Activated T-helper 1 cell treated with anti-CD3 and anti-CD28 coated beads, Interleukin-12 subunit alpha, Interleukin-12 subunit beta, Interleukin-2, Interleukin-4 antibody, amounts not matched to agents 30 ng/mL and 10 ng/mL and 1 ng/mL, durations not matched to agents 14 hours and 24 hours and 36 hours (primary cell): ENCODE measurements at regions not wholly inside any gene's neighbourhood (a gene's known extent, or its start where the extent isn't known, plus 50 kb on each side); places are given as distances from the start of the nearest gene placed in this dataset.

Experiments
- DNase-seq: peaks from one replicate; pipeline ENCODE4 v3.0.0; 2021; ENCODE audit warnings: low spot score
- H3K27ac Mint-ChIP-seq: one replicate; pipeline ENCODE4 v1.8.0; 2021; ENCODE audit warnings: mild to moderate bottlenecking, mixed read lengths
- H3K27me3 Mint-ChIP-seq: one replicate; pipeline ENCODE4 v1.8.0; 2022; ENCODE audit warnings: mild to moderate bottlenecking, moderate library complexity, mixed read lengths; ENCODE audit not compliant: insufficient read depth
- H3K36me3 Mint-ChIP-seq: one replicate; pipeline ENCODE4 v1.8.0; 2021; ENCODE audit warnings: low read depth, mixed read lengths
- H3K4me1 Mint-ChIP-seq: one replicate; pipeline ENCODE4 v1.8.0; 2021; ENCODE audit warnings: low read depth, mixed read lengths
- H3K4me3 Mint-ChIP-seq: one replicate; pipeline ENCODE4 v1.8.0; 2021; ENCODE audit warnings: mild to moderate bottlenecking, moderate library complexity, mixed read lengths
- H3K9me3 Mint-ChIP-seq: one replicate; pipeline ENCODE4 v1.8.0; 2021; ENCODE audit warnings: mixed read lengths
- intact Hi-C: fragments of 100-400 bp; cut with micrococcal nuclease; formaldehyde crosslinking; loops from one replicate; pipeline ENCODE4 v1.15.1; 2024

DNA sequence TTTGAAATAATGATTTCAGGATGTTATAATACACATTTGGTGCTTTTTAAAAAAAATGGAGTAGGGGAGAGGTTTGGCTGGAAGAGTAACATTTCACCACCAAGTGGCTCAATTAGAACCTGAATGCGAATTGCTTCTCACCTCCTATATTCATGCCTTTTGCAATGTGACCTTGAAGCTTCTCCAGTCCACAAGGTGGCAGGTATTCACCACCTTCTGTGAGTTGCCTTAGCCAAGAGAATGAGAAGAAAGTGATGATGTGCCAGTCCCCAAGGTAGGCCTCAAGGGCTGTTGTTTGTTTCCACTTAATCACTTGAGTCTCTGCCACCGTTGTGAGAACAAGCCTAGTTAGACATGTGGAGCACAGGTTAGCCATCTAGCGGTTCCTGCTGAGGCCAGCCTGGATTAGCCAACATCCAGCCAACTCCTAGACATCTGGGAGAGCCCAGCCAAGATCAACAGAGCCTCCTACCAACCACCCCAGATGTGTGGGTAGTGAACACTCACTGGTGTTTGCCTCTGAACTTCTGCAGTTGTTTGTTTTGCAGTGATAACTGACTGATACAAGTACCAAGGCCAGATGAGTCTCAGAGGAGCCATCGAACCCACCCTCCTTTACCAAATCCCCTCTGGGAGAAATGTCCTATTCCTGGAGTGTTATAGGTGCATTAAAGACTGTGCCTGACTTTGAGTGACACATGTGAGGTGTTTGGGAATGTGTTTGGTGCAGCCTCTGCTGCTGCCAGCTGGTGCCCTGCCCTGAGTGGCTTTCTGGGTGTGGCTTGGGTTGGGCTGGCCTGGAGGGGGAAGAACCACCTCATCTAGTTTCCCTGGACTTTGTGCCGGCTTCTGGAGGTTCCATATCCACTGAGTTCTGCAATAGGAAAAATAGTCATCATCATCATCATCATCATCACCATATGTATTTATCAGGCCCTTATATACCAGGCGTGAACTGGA is 132.5 kb upstream of the RFLNA start:
- no peaks in the 10 kb centered on the region for H3K4me1 Mint-ChIP-seq
- DNase-seq: no peak
- H3K4me3 Mint-ChIP-seq: no peak overlapping the region
- H3K36me3 Mint-ChIP-seq: no peaks in the 10 kb centered on the region
- H3K27ac Mint-ChIP-seq: no peak overlapping the region
- intact Hi-C loops: loop anchor here (1.0 to 5.0 kb wide), 2 partner anchors 159 to 605 kb away; no protein-coding TSS in a partner anchor
- peaks cover 1% of the 10 kb centered on the region for H3K27me3 Mint-ChIP-seq
- H3K9me3 Mint-ChIP-seq: peaks cover 9% of the 10 kb centered on the region

DNA sequence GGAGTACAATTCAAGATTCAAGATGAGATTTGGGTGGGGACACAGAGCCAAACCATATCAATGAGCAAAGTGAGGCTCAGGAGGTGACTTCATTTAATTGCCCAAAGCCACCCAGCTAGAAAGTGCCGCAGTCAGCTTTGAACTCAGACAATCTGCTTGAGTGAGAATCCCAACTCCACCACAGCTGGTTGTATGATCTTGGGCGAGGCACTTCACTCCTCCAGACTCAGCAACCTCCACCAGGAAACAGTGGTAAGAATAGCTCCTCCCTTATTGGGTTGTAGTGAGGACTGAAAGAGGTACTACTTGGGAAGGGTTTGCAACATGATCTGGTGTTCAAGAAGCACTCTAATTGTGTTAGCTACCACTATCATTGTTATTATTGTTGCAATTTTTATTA is 129.2 kb upstream of the RFLNA start:
- H3K27ac Mint-ChIP-seq: no peak overlapping the region
- intact Hi-C loops: no loop called here

DNA sequence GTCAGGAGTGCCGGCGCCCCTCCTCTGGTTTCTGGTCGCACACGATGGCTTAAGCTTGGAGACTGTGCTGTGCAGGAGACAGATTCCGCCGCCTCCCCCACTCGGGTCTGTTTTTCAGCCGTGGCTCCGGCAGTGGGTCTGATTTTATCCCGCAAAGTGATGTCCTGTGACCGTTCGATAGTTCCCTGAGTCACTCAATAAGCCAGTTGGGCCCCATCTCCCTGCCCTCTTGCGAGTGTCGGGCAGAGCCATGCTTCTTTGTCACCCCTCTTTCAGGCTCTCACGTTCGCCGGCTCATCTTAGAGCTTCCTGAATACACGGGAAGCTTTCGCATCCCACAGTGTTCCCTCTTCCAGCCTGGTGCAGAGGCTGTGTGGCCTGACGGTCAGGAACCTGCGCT is 127.8 kb upstream of the RFLNA start:
- Mint-ChIP-seq H3K4me3 (no peak overlapping the region), H3K36me3 (no peaks in the 10 kb centered on the region), H3K27me3 (no peaks in the 10 kb centered on the region), H3K27ac (no peak overlapping the region), H3K9me3 (peaks cover 9% of the 10 kb centered on the region), H3K4me1 (no peaks in the 10 kb centered on the region)
- DNase-seq: no peak
- intact Hi-C loops: no loop called here

More for the DNA sequence above, 129.2 kb upstream of the RFLNA start:
- Mint-ChIP-seq H3K27me3 (no peaks in the 10 kb centered on the region), H3K4me1 (no peaks in the 10 kb centered on the region), H3K4me3 (no peak overlapping the region), H3K36me3 (no peaks in the 10 kb centered on the region), H3K9me3 (peaks cover 9% of the 10 kb centered on the region)
- no peak for DNase-seq

DNA sequence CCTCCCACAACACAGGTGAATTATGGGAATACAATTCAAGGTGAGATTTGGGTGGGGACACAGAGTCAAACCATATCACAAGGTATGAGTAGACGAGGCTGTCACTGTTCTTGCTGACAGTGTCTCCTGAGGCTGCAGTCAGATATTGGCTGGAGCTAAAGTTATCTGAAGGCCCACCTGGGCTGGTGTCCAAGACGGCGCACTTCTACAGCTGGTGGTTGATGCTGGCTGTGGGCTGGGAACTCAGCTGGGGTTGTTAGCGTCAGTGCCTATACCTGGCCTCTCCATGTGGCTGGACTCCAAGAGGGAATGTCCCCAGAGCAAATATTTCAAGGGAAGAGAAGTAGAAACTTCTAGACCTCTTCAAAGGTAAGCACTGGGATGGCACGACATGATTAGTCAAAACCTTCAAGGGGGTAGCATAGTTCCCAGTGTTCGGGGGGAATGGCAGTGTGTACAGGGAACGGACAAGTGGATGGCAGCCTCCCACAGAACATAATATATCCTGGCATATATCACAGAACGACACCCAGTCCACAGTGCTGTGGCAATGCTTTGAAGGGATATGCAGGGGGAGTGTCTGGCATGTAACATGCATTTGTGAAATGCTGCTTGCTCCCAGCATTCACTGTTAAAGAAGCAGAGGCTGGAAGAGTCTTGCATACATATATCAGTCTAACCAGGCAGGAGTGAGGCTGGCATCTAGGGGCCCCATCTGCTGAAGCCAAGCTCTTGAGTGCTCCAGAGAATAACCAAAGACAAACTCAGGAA is 126.7 kb upstream of the RFLNA start:
- peaks cover 9% of the 10 kb centered on the region for H3K9me3 Mint-ChIP-seq
- DNase-seq: no peak
- no peaks in the 10 kb centered on the region for H3K27me3 Mint-ChIP-seq
- H3K36me3 Mint-ChIP-seq: no peaks in the 10 kb centered on the region
- no peaks in the 10 kb centered on the region for H3K4me1 Mint-ChIP-seq
- no peak overlapping the region for H3K27ac Mint-ChIP-seq
- no peak overlapping the region for H3K4me3 Mint-ChIP-seq
- intact Hi-C loops: no loop called here

DNA sequence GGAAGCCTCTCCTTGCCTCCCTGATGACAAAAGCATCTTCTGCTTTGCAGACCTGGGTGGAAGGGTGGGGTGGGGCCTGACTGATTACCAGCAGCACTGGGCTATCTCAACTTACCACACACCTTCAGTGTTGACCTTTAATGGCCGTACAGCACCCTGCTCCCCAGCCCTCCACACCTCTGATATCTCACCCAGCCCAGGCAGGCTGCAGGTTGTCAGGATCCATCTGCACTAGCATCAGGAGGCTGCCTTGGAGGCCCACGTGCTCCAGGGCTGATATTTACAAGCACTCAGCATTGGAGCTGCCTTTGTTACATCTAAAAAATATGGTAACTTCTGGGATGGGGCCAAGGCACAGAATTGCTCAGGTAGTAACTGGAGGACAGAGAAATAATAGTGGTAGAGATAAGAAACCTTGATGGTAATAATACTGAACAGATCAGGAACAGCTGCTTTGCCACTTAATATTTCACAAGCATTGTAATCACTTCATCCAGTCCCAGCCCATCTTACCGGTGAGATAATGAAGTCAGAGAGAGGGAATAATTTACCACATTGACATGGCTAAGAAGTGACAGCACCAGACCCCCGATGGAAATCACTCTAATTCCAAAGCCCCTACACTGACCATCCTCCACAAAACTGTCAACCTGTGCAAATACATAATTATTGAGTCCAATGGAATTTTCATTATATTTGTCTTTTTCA is 125.2 kb upstream of the RFLNA start:
- intact Hi-C loops: no loop called here
- no peak overlapping the region for H3K27ac Mint-ChIP-seq
- no peak overlapping the region for H3K4me3 Mint-ChIP-seq
- DNase-seq: no peak
- no peaks in the 10 kb centered on the region for H3K36me3 Mint-ChIP-seq
- peaks cover 5% of the 10 kb centered on the region for H3K9me3 Mint-ChIP-seq
- no peaks in the 10 kb centered on the region for H3K4me1 Mint-ChIP-seq
- no peaks in the 10 kb centered on the region for H3K27me3 Mint-ChIP-seq

DNA sequence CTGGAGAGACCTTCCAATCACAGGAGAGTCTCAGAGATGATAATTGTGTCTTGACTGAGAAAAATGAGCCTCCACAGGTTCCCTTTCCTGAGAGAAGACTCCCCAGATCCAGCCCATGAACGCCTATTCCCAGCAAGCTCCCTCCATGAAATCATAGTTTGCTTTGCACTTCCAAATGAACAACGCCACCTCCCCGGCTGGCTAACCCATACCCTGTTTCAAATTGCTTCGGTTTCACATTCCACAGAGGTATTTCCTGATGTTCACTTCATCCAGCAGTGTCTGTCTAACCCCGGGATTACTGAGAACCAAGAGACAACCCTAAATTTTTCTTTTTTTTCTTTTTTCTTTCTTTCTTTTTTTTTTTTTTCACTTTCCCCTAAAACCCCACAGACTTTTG is 124.1 kb upstream of the RFLNA start:
- H3K4me1 Mint-ChIP-seq: no peaks in the 10 kb centered on the region
- intact Hi-C loops: no loop called here
- H3K27me3 Mint-ChIP-seq: no peaks in the 10 kb centered on the region
- no peak overlapping the region for H3K4me3 Mint-ChIP-seq
- no peaks in the 10 kb centered on the region for H3K36me3 Mint-ChIP-seq
- no peak overlapping the region for H3K27ac Mint-ChIP-seq
- no peak for DNase-seq
- H3K9me3 Mint-ChIP-seq: no peaks in the 10 kb centered on the region

DNA sequence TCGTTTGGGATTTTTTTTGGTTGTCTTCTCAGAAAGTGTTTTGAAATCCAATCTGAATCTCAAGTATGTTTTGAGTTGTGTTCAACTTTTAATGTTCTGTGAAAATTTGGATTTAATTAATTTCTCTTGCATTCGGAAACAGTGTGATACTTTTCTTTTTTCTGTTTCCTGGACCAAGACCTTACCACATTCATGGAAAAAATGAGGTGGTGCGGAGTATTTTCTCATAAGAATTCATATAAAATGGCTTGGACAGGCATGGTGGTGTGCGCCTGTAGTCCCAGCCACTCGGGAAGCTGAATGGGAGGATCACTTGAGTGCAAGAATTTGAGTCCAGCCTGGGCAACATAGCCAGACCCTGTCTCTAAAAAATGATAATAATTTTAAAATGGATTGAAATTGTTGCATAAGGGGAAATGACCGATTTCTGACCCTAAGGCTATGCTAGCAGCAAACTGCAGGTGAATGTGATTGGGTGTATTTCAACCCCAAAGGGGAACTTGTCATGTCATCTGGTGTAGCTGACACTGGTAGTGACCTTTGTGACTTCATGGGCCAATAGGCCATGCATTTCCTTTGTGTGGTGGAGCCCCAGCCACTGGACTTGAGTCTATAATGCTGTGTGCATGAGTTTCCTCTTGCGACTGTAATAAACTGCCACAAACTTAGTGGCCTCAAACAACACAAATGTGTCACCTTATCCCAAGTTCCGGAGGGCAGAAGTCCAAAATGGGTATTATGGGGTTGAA is 123.5 kb upstream of the RFLNA start:
- intact Hi-C loops: no loop called here
- no peak overlapping the region for H3K4me3 Mint-ChIP-seq
- H3K4me1 Mint-ChIP-seq: no peaks in the 10 kb centered on the region
- peaks cover 1% of the 10 kb centered on the region for H3K27me3 Mint-ChIP-seq
- no peak overlapping the region for H3K27ac Mint-ChIP-seq
- H3K36me3 Mint-ChIP-seq: no peaks in the 10 kb centered on the region
- no peaks in the 10 kb centered on the region for H3K9me3 Mint-ChIP-seq
- DNase-seq: no peak

DNA sequence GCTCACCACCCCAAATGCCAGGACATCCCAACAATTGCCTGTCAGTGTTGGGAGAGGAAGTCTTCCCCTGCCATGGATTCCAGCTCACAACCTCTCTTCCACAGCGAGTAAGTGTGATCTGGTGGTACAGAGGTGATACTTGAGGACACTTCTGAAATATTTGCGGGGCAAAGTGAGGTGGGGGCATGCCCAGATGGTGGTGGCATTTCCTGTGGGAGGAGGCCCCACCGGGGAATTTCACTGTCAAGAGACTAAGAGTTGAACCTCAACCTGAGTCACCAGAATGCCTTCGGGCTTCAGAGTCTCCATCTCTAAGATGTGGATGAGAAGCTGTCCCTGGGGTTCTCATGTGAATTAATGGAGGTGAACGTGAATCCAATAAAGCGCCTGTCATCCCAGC is 122.3 kb upstream of the RFLNA start:
- intact Hi-C loops: no loop called here
- Mint-ChIP-seq H3K4me3 (no peak overlapping the region), H3K4me1 (no peaks in the 10 kb centered on the region), H3K27ac (no peak overlapping the region), H3K27me3 (peaks cover 1% of the 10 kb centered on the region), H3K36me3 (no peaks in the 10 kb centered on the region), H3K9me3 (no peaks in the 10 kb centered on the region)
- DNase-seq: no peak

DNA sequence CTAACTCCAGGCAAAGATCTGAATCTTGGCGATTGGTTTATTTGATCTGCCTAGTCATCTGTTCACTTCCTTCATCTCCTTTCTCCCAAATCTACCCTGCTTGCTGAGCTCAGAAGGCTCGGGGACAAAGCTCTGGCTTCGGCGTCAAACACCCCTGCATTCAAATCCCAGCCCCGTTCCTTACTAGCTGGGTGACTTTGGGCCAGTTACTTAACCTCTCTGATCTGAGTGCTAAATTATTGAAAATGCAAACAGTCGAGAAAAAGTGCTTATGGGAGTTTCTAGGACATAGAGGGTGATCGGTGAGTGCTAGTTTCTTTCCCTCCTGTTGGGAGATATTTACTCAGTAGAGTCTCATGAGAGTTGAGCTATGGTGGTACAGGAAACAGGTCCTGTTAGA is 121.2 kb upstream of the RFLNA start:
- Mint-ChIP-seq H3K27me3 (peaks cover 1% of the 10 kb centered on the region), H3K9me3 (no peaks in the 10 kb centered on the region), H3K4me1 (no peaks in the 10 kb centered on the region), H3K36me3 (no peaks in the 10 kb centered on the region), H3K27ac (no peak overlapping the region), H3K4me3 (no peak overlapping the region)
- intact Hi-C loops: no loop called here
- no peak for DNase-seq

DNA sequence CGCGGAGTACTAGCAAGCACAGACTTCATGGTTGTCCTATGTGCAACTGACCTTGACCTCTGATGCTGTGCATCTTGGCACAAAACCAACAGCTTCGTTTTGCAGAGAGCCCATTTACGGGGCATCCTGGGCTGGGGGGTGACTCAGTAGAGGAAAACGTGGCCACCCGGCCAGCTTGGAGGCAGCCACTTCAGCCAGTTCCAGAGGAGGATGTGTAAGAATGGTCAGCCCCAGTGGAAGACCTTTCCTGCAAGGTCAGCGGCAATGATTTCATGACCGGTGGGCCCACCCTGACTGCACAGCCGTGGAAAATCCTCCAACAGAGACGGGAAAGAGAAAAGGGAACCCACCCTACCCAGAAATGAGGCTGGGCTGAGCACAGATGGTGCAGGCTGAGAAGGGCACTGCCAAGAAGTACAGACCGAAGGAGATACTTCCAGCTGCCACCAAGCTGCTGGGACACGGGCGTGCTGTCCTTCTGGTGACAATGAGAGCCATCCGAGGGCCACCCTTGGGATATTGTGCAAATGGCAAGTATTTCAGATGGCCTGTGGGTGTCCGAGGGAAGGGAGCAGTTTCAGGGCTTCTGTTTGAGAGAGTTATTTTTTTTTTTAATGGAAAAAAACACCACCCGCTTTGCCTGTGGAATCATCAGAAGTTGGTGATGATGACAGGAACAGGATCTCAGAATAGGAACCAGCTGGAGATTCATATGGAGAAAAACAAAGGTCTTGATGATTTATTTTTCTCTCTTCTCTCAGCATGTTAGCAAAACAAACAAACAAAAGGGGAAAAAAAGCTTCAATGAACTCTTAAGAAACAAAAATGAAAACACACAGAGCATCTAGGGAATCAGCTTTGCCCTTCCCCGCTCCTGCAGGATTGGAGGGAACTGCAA is 120.2 kb upstream of the RFLNA start:
- H3K27ac Mint-ChIP-seq: no peak overlapping the region
- no peaks in the 10 kb centered on the region for H3K4me1 Mint-ChIP-seq
- no peaks in the 10 kb centered on the region for H3K36me3 Mint-ChIP-seq
- no peak for DNase-seq
- no peak overlapping the region for H3K4me3 Mint-ChIP-seq
- H3K27me3 Mint-ChIP-seq: peaks cover 4% of the 10 kb centered on the region
- no peaks in the 10 kb centered on the region for H3K9me3 Mint-ChIP-seq
- intact Hi-C loops: no loop called here

DNA sequence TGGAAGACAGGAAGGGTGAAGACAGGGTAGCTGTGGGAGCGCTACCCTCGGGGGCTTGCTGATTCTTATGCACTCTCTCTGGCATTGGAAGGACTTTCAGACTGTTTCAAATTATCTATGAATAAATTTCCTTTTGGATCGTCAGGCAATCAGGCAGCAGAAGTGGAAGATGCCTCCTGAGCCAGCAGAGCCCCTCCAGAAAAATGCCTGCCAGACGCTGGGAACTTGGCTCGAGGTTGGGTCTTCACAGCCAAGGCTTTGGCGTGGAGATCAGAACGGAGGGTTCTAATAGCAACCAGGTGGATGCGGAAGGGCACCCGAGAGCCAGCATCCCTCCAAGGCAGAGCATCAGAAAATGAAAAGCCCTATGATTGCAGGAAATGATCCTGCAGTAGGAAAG is 119.2 kb upstream of the RFLNA start:
- Mint-ChIP-seq H3K4me3 (no peak overlapping the region), H3K27ac (no peak overlapping the region), H3K36me3 (no peaks in the 10 kb centered on the region), H3K9me3 (no peaks in the 10 kb centered on the region), H3K27me3 (peaks cover 5% of the 10 kb centered on the region), H3K4me1 (no peaks in the 10 kb centered on the region)
- DNase-seq: no peak
- intact Hi-C loops: no loop called here
